ENCODE measurements at regions not wholly inside any gene's neighbourhood (a gene's known extent, or its start where the extent isn't known, plus 50 kb on each side); places are given as distances from the start of the nearest gene placed in this dataset. TPM values are rescaled to one million over a fixed set of nuclear protein-coding genes. Genes with fewer than 3 reads are reported as not detected.

Small RNA genes in the stretch of these regions (small RNA-seq; reads per million reads assigned to genes)
- gene RNU7-14P, result not detected

Measured in liver (tissue), 1 donor.